ENCODE measurements at regions not wholly inside any gene's neighbourhood (a gene's known extent, or its start where the extent isn't known, plus 50 kb on each side); places are given as distances from the start of the nearest gene placed in this dataset.

DNA sequence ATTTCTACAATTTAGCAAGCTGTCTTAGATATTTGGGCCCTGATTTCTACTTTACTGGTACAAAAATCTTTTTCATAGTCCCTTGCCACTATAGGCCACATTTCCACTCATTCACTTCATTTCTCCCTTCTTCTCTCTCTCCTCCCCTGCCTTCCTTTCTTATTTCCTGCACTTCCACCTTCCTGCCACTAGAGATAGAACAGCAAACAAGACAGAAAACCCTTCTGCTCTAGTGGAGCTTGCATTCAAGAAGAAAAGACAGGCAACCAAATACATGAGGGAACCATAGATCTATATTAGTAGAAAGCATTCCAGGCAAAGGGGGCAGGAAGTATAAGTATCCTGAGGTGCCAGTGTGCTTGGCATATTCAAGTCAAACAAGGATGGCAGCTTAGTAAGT is 623.5 kb downstream of the FLRT2 start:
- Histone ChIP-seq H3K9me3 (ENCODE audit: low read depth, low read length) (no peaks in the 10 kb centered on the region), H4K20me1 (ENCODE audit: insufficient read depth, low read length) (no peaks in the 10 kb centered on the region), H3K4me2 (ENCODE audit: insufficient read depth, low read length) (no peak overlapping the region), H2AFZ (ENCODE audit: low read length) (no peak overlapping the region), H3K27me3 (ENCODE audit: insufficient read depth, low read length) (no peaks in the 10 kb centered on the region), H3K4me1 (ENCODE audit: insufficient read depth, low read length) (no peaks in the 10 kb centered on the region), H3K36me3 (ENCODE audit: insufficient read depth, low read length) (no peaks in the 10 kb centered on the region), H3K27ac (ENCODE audit: low read depth, low read length) (no peak overlapping the region), H3K79me2 (ENCODE audit: insufficient read depth, low read length) (no peaks in the 10 kb centered on the region), H3K4me3 (ENCODE audit: insufficient read depth, low read length) (no peak overlapping the region)
- no peak for DNase-seq (ENCODE audit: insufficient read length, low spot score, missing footprints)
- no peak for TF ChIP-seq CTCF (IDR thresholded peaks at IDR 0.05; ENCODE audit: extremely low read depth, low read depth, low read length)

DNA sequence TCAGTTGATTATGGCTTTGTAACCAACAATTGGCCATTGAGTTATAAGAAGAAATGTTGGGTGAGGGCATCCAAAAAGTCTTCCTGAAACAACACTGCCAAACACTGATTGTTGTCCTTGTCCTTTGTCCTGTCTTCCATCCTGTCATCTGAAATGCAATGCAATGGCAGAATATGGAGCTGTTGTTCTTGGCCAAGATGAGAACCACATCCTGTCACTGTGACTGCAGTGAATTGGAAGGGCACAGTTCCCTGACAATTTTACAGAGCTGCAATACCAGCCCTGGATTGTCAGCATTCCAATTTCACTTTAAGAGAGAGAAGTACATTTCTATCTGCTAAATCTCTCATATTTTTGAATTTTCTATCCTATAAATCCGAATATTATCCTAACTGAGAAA is 613.3 kb downstream of the FLRT2 start:
- no peak overlapping the region for H2AFZ ChIP-seq (ENCODE audit: low read length)
- no peak for TF ChIP-seq CTCF (IDR thresholded peaks at IDR 0.05; ENCODE audit: extremely low read depth, low read depth, low read length)

GRCh38 chr14:86141966-86142365 is 612.0 kb downstream of the FLRT2 start:
- no peaks in the 10 kb centered on the region for H3K79me2 ChIP-seq (ENCODE audit: insufficient read depth, low read length)
- no peak for TF ChIP-seq CTCF (IDR thresholded peaks at IDR 0.05; ENCODE audit: extremely low read depth, low read depth, low read length)
- H3K36me3 ChIP-seq (ENCODE audit: insufficient read depth, low read length), result no peaks in the 10 kb centered on the region
- peaks cover 3% of the 10 kb centered on the region for H3K9me3 ChIP-seq (ENCODE audit: low read depth, low read length)
- H3K4me2 ChIP-seq (ENCODE audit: insufficient read depth, low read length), result no peak overlapping the region
- H3K27me3 ChIP-seq (ENCODE audit: insufficient read depth, low read length), result no peaks in the 10 kb centered on the region
- no peak overlapping the region for H2AFZ ChIP-seq (ENCODE audit: low read length)
- no peaks in the 10 kb centered on the region for H3K4me1 ChIP-seq (ENCODE audit: insufficient read depth, low read length)
- DNase-seq (ENCODE audit: insufficient read length, low spot score, missing footprints), result no peak
- no peak overlapping the region for H3K27ac ChIP-seq (ENCODE audit: low read depth, low read length)
- H3K4me3 ChIP-seq (ENCODE audit: insufficient read depth, low read length), result no peak overlapping the region
- no peaks in the 10 kb centered on the region for H4K20me1 ChIP-seq (ENCODE audit: insufficient read depth, low read length)

More for the DNA sequence above, 613.3 kb downstream of the FLRT2 start:
- no peaks in the 10 kb centered on the region for H3K4me1 ChIP-seq (ENCODE audit: insufficient read depth, low read length)
- H3K36me3 ChIP-seq (ENCODE audit: insufficient read depth, low read length), result no peaks in the 10 kb centered on the region
- no peaks in the 10 kb centered on the region for H4K20me1 ChIP-seq (ENCODE audit: insufficient read depth, low read length)
- H3K4me2 ChIP-seq (ENCODE audit: insufficient read depth, low read length), result no peak overlapping the region
- peaks cover 3% of the 10 kb centered on the region for H3K9me3 ChIP-seq (ENCODE audit: low read depth, low read length)
- no peak for DNase-seq (ENCODE audit: insufficient read length, low spot score, missing footprints)
- no peak overlapping the region for H3K27ac ChIP-seq (ENCODE audit: low read depth, low read length)
- H3K79me2 ChIP-seq (ENCODE audit: insufficient read depth, low read length), result no peaks in the 10 kb centered on the region
- no peak overlapping the region for H3K4me3 ChIP-seq (ENCODE audit: insufficient read depth, low read length)
- no peaks in the 10 kb centered on the region for H3K27me3 ChIP-seq (ENCODE audit: insufficient read depth, low read length)

DNA sequence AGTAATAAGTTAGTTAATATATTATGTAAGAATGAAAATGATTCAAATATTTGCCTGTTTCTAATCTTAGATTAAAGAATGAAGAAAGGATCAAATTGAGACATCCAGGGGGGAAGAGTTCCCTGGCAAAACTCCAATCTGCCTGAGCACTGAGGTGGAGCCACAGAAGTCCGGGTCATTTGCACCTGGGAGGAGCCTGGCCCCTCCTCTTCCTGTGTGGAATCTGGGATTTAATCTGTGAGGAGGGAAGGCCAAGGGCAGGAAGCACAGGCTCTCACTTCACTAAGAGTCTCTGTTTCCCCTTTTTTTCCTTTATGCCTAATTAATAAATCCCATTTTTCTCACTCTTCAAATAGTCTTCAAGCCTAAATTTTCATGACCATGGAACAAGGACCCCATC is 599.5 kb downstream of the FLRT2 start:
- no peak overlapping the region for H3K4me2 ChIP-seq (ENCODE audit: insufficient read depth, low read length)
- no peak for TF ChIP-seq CTCF (IDR thresholded peaks at IDR 0.05; ENCODE audit: extremely low read depth, low read depth, low read length)
- H2AFZ ChIP-seq (ENCODE audit: low read length), result no peak overlapping the region
- no peaks in the 10 kb centered on the region for H3K4me1 ChIP-seq (ENCODE audit: insufficient read depth, low read length)
- H3K27me3 ChIP-seq (ENCODE audit: insufficient read depth, low read length), result no peaks in the 10 kb centered on the region
- H3K36me3 ChIP-seq (ENCODE audit: insufficient read depth, low read length), result no peaks in the 10 kb centered on the region
- no peak overlapping the region for H3K27ac ChIP-seq (ENCODE audit: low read depth, low read length)
- H3K79me2 ChIP-seq (ENCODE audit: insufficient read depth, low read length), result no peaks in the 10 kb centered on the region
- DNase-seq (ENCODE audit: insufficient read length, low spot score, missing footprints), result no peak
- H3K4me3 ChIP-seq (ENCODE audit: insufficient read depth, low read length), result no peak overlapping the region
- no peaks in the 10 kb centered on the region for H3K9me3 ChIP-seq (ENCODE audit: low read depth, low read length)
- no peaks in the 10 kb centered on the region for H4K20me1 ChIP-seq (ENCODE audit: insufficient read depth, low read length)
